ENCODE measurements at regions not wholly inside any gene's neighbourhood (a gene's known extent, or its start where the extent isn't known, plus 50 kb on each side); places are given as distances from the start of the nearest gene placed in this dataset.

- DNase-seq, result no peak
Observed at GRCh38 chr18:67282796-67283195, 233.7 kb downstream of the DSEL start.

- DNase-seq, result no peak
Observed at GRCh38 chr18:67281746-67282145, 234.8 kb downstream of the DSEL start.

DNA sequence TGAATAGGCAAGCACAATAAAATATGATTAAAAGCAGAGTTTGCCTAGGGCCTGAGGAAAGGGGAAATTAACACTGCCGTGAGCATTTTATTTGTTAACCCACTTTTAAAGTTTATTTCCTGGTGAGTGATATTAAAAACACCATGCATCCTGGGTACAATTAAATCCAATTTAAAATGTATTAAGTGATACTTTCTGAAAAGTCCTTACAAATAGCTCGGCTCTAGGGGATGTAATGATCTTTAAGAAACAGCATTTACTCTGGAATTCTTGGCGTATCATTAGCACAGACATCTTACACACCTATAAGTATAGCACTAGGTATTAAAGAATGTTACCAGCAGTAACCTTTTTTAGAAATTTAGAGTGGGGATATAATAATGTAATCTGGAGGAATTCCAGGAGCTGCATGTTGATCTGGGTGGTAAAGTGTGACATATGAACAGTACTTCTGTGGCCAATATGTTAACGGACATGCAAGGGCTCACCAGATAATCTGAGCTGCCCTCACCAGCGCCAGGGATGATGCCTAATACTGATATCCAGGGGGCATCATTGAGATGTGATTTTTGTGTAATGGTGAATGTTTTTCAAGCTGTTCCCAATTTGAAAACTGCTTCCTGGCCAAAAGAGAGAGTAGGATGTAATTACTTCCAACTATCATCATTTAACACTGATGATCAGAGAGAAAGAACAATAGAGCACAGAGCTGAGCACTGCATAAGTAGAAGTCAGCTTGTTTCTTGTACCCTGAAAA lies 235.9 kb downstream of the DSEL start:
- no peak for DNase-seq

DNA sequence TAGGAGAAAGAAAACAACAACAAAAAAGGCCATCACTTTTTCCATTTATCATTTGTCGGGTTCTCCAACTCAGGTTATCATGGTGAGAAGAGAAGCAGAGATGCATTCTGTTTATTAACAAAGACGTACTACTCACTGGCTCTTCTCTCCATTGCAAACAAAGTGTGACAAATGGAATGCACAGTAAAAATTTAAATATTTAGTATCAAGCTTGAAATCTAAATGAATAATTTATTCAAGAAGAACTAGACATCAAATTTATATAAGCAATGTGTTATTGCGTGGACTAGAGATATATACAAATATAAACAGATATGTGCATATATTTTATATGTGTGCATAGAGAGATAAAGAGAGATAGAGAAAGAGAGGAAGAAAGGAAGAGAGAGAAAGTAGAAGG lies 236.5 kb downstream of the DSEL start:
- no peak for DNase-seq

DNA sequence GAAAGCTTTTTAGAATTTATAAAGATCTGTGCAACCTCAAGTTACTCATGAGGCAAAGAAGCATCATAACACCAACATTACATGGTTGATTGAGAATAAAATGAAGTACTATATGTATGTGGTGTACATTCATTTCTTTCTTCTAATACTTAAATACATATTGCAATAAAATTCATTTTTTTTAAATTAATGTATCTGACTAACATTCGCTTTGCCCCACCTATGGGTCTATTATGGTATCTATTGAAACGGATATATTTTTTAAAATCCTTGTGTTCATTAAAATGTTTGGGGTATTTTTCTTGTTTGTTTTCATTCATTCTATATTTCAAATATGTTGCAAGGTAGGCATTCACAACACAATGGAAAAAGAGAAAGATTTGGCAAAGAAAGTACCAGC lies 237.5 kb downstream of the DSEL start:
- no peak for DNase-seq

GRCh38 chr18:67276638-67277037 lies 239.9 kb downstream of the DSEL start:
- DNase-seq, result no peak

DNA sequence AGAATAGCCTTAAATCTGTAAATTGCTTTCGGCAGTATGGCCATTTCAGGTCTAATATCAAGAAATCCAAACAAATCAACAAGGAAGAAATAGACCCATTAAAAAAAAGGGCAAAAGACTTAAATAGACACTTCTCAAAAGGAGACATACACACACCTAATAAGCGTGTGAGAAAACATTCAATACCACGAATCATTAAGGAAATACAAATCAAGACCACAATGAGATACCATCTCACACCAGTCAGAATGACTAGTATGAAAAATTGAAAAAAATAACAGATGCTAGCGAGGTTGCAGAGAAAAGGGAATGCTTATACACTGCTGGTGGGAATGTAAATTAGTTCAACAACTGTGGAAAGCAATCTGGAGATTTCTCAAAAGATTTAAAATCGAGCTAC lies 243.2 kb downstream of the DSEL start:
- no peak for DNase-seq

GRCh38 chr18:67269206-67269605 lies 247.3 kb downstream of the DSEL start:
- DNase-seq, result no peak

- no peak for DNase-seq
Observed at GRCh38 chr18:67268530-67268929, 248.0 kb downstream of the DSEL start.

GRCh38 chr18:67266246-67267237 lies 250.0 kb downstream of the DSEL start:
- peak in 1 of 2 experiments; percentile 59 for DNase-seq

GRCh38 chr18:67265464-67266245 lies 250.9 kb downstream of the DSEL start:
- peak in 1 of 2 experiments; percentile 80 for DNase-seq

DNA sequence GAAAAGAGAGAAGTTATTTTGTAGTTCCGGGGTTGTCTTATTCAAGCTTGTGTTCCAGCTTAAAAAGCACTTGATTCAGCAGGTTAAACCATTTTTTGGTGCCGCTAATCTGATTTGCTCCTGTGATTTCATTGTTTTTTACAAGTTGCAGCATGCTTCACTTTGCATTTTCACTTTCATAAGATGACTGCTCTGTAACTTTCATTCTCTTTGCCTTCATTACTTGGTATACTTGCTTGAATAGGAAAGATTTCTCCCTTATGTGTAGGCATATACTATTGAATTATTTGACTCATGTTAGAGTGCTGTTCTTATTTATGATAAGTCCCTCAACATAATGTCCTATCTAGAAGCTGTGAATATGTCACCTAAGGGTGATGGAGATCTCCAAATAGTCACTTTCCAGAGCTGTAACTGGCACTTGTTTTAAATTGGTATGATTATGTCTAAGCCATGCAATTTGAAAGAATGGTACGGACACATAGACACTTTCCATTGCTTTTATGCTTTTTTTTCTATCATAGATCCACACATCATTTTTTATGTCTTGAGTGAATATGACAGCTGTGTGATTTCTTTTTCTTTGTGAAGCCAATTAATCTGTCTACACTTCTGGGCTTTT lies 254.5 kb downstream of the DSEL start:
- no peak for DNase-seq

DNA sequence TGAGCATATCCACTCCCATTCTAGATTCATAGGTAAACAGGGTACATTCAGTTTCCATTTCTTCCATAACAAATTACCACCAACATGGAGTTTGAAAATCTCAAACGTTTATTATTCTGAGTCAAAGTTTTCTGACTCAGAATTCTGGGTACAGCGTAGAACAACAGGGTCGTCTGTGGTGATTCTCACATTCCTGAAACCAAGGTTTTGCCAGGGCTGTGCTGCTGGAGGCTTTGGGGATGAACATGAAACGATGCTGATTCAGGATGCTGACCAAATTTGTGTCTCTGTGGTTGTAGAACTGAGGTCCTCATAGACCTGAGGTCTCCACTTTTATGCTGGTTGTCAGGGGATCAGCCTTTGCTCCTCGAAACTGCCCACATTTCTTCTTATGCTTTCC lies 255.7 kb downstream of the DSEL start:
- DNase-seq, result no peak

GRCh38 chr18:67250776-67251424 lies 265.6 kb downstream of the DSEL start:
- no peak for DNase-seq

DNA sequence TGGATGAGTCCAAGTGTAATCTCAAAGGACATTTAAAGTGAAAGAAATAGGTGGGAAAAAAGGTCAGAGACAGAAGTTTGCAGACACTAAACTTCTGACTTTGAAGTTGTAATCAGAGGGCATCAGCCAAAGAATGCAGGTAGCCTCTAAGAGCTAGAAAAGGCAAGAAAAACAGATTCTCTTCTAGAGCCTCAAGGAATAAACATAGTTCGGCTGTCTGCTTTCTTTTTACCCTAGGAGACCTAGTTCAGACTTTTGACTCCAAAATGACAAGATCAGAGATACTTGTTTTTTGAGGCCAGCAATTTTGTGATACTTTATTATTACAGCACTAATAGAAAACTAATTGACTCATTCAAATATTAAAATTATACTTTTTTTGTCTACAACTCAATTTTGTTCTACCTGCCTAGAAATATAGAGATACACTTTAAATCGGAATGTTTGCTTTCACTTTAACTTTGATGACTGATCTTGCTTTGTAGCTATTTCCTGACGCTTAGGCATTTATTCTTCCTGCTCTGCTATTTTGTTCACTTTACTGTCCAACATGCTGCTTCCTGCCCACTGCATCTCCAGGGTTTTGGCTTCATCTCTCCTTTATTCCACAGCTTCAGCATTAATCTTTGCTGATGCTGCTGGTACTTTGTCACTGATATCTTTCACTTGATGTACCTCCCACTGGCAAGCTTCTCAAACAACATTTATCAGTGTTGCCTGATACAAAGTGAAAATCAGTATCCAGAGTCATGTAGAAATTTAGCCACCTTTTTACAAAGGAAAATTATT lies 272.5 kb downstream of the DSEL start:
- peak in 1 of 2 experiments; percentile 8 for DNase-seq

- DNase-seq, result no peak
Observed at GRCh38 chr18:67242001-67242400, 274.5 kb downstream of the DSEL start.

- DNase-seq, result no peak
Observed at GRCh38 chr18:67241299-67241698, 275.2 kb downstream of the DSEL start.

GRCh38 chr18:67239826-67240225 lies 276.7 kb downstream of the DSEL start:
- DNase-seq, result no peak

DNA sequence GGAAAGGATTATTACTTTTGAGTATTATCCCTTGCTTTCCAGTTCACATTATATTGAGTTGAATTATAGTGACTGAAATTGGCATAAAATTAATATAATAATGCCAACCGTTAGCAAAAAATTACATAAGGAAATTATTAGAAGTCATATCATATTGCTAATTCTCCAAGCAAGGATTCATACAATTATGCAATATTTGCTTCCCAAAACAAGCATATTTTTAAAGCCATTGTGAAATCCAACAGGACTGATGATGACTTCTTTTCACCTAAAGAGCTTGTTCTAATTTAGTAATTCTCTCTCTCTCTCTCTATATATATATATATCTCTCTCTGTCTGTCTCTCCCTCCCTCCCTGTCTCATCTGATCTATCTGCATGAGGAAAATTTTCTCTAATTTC lies 283.5 kb downstream of the DSEL start:
- no peak for DNase-seq

GRCh38 chr18:67232406-67232805 lies 284.1 kb downstream of the DSEL start:
- DNase-seq, result no peak

GRCh38 chr18:67222887-67223286 lies 293.6 kb downstream of the DSEL start:
- DNase-seq, result no peak
